Breast epithelium (tissue), 3 donors: ENCODE measurements at regions not wholly inside any gene's neighbourhood (a gene's known extent, or its start where the extent isn't known, plus 50 kb on each side); places are given as distances from the start of the nearest gene placed in this dataset.

Experiments
- CTCF ChIP-seq, 3 donors: fragments of 450-650 bp; IDR thresholded peaks; one replicate each; pipeline ENCODE4 v1.5.1; 2016 to 2017; ENCODE audit warnings: antibody characterized with exemption in 3 of 3, mild to moderate bottlenecking in 3 of 3, moderate library complexity in 3 of 3
- POLR2AphosphoS5 ChIP-seq, 3 donors: sonication (generic); formaldehyde crosslinking; IDR thresholded peaks; one replicate each; pipeline ENCODE4 v1.6.1; 2017; ENCODE audit warnings: antibody characterized with exemption in 3 of 3

- TF ChIP-seq CTCF (IDR thresholded peaks at IDR 0.05) (no peak), POLR2AphosphoS5 (IDR thresholded peaks at IDR 0.05) (no peak)
Observed at GRCh38 chr9:28899926-28900325, 1326.6 kb upstream of the C9orf72 start.
